ENCODE measurements at regions not wholly inside any gene's neighbourhood (a gene's known extent, or its start where the extent isn't known, plus 50 kb on each side); places are given as distances from the start of the nearest gene placed in this dataset.

DNA sequence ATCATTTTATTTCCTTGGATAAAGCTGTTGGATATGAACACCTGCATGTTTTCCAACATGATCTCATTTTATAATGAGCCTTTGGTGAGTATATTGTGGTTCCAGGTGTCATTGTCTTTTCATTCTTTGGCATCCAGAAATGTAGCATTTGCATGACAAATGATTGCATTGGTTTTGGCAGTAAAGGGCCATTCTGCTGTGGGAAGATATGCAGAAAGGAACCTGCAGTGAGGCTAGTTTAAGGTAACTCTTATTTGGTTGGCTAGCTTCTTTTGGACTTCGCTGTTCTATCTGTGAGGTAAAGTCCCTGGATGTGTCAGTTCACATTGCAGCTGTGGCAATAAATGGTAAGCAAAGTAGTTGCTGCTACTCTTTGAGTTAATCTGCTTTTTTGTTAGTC, 343.0 kb downstream of the AMY1C start:
- Histone ChIP-seq H3K27me3 (no peaks in the 10 kb centered on the region), H3K36me3 (no peaks in the 10 kb centered on the region), H3K9me3 (no peaks in the 10 kb centered on the region), H3K4me1 (no peaks in the 10 kb centered on the region), H3K4me3 (no peak overlapping the region), H3K27ac (no peak overlapping the region)
- no peak for TF ChIP-seq POLR2A (IDR thresholded peaks at IDR 0.05)
- TF ChIP-seq, protein P1, sequence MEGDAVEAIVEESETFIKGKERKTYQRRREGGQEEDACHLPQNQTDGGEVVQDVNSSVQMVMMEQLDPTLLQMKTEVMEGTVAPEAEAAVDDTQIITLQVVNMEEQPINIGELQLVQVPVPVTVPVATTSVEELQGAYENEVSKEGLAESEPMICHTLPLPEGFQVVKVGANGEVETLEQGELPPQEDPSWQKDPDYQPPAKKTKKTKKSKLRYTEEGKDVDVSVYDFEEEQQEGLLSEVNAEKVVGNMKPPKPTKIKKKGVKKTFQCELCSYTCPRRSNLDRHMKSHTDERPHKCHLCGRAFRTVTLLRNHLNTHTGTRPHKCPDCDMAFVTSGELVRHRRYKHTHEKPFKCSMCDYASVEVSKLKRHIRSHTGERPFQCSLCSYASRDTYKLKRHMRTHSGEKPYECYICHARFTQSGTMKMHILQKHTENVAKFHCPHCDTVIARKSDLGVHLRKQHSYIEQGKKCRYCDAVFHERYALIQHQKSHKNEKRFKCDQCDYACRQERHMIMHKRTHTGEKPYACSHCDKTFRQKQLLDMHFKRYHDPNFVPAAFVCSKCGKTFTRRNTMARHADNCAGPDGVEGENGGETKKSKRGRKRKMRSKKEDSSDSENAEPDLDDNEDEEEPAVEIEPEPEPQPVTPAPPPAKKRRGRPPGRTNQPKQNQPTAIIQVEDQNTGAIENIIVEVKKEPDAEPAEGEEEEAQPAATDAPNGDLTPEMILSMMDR (IDR thresholded peaks at IDR 0.05 in 4 of 5, conservative IDR thresholded peaks at IDR 0.05 in 1 of 5), result no peak
- in situ Hi-C loops (cut with MboI; ENCODE audit: low sequenced_read_pairs in 4 of 4), result no loop called here
- DNase-seq, result no peak
- ATAC-seq, result no peak
- intact Hi-C loops (cut with DNase I; ENCODE audit: low total_unique reads), result no loop called here

DNA sequence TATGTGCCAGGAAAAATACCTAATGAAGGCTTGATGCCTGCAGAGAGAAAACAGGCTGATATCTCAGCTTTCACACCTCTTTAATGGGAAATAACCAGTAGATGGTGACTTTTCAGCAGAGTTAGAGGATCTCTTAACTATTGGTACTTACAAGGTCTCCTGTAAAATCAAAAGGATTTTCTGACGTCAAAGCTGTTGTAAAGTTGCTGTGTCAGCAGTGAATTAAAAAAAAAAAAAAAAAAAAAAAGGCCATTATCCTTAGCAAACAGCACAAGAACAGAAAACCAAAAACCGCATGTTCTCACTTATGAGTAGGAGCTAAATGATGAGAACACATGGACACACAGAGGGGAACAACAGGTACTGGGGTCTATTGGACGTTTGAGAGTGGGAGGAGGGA, 349.1 kb downstream of the AMY1C start:
- H3K36me3 ChIP-seq, result no peaks in the 10 kb centered on the region
- no peaks in the 10 kb centered on the region for H3K4me1 ChIP-seq
- H3K4me3 ChIP-seq, result no peak overlapping the region
- in situ Hi-C loops (cut with MboI; ENCODE audit: low sequenced_read_pairs in 4 of 4) (no loop called here), intact Hi-C loops (cut with DNase I; ENCODE audit: low total_unique reads) (no loop called here)
- no peak for TF ChIP-seq POLR2A (IDR thresholded peaks at IDR 0.05)
- TF ChIP-seq, protein P1 (IDR thresholded peaks at IDR 0.05 in 4 of 5, conservative IDR thresholded peaks at IDR 0.05 in 1 of 5), result no peak
- H3K9me3 ChIP-seq, result no peaks in the 10 kb centered on the region
- H3K27ac ChIP-seq, result no peak overlapping the region
- no peak for DNase-seq
- H3K27me3 ChIP-seq, result no peaks in the 10 kb centered on the region
- ATAC-seq, result no peak

DNA sequence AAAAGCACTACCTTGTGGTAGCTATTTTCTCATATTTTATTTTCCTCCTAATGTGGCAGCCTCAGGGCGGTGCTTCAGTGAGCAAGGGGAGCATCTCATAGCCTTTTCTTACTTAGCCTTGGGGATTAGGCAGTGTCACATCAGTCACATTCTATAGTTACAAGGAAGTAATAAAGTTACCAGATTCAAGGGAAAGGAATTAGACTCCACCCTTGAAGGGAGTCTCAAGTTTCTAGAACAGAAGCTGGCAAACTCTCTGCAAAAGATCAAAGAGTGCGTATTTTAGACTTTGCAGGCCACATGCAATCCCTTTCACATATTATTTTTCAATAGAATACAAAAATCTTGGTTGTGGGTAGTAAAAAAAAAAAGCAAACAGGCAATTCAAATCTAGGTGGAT, 350.4 kb downstream of the AMY1C start:
- no peak for ATAC-seq
- intact Hi-C loops (cut with DNase I; ENCODE audit: low total_unique reads), result no loop called here
- in situ Hi-C loops (cut with MboI; ENCODE audit: low sequenced_read_pairs in 4 of 4), result no loop called here

DNA sequence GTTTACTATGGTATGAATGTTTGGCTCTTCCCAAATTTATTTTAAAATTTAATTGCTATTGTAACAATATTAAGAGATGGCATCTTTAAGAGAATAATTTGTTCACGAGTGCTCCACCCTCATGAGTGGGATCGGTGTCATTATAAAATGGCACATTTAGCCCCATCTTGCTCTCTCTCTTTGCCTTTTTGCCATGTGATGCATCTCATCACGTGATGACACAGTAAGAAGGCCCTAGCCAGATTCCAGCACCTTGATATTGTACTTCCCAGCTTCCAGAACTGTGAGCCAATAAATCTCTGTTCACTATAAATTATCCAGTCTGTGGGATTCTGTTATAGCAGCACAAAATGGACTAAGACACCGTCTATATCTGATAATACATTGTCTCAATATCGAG, 355.8 kb downstream of the AMY1C start:
- TF ChIP-seq, protein P1 (IDR thresholded peaks at IDR 0.05 in 4 of 5, conservative IDR thresholded peaks at IDR 0.05 in 1 of 5), result no peak
- TF ChIP-seq POLR2A (IDR thresholded peaks at IDR 0.05), result no peak
- H3K4me1 ChIP-seq, result no peaks in the 10 kb centered on the region
- DNase-seq (no peak), ATAC-seq (no peak)
- H3K4me3 ChIP-seq, result no peak overlapping the region
- no peak overlapping the region for H3K27ac ChIP-seq
- in situ Hi-C loops (cut with MboI; ENCODE audit: low sequenced_read_pairs in 4 of 4), result no loop called here
- no peaks in the 10 kb centered on the region for H3K9me3 ChIP-seq
- H3K27me3 ChIP-seq, result no peaks in the 10 kb centered on the region
- no peaks in the 10 kb centered on the region for H3K36me3 ChIP-seq
- intact Hi-C loops (cut with DNase I; ENCODE audit: low total_unique reads), result no loop called here

More for the DNA sequence above, 350.4 kb downstream of the AMY1C start:
- H3K9me3 ChIP-seq, result no peaks in the 10 kb centered on the region
- no peaks in the 10 kb centered on the region for H3K4me1 ChIP-seq
- no peak overlapping the region for H3K4me3 ChIP-seq
- DNase-seq, result no peak
- TF ChIP-seq, protein P1 (IDR thresholded peaks at IDR 0.05 in 4 of 5, conservative IDR thresholded peaks at IDR 0.05 in 1 of 5), result no peak
- TF ChIP-seq POLR2A (IDR thresholded peaks at IDR 0.05), result no peak
- no peaks in the 10 kb centered on the region for H3K36me3 ChIP-seq
- H3K27ac ChIP-seq, result no peak overlapping the region
- no peaks in the 10 kb centered on the region for H3K27me3 ChIP-seq

DNA sequence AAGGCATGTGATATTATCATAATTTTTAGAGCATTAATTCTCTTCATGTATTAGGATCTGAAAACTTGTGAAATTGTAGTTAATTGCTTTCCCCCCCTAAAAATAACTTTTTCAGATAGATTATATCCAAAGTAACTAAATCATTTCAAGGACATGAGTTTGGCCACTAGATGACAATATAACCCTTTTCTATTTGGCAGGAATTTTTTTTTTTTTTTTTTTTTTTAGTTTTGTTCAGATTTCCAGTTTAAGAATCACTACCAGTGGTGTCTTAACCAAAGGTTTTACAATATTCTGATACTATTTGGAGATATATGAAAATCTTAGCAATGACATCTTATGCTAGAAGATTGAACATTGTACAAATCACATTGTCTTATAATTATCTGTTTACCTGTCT, 370.8 kb downstream of the AMY1C start:
- TF ChIP-seq POLR2A (IDR thresholded peaks at IDR 0.05), result no peak
- TF ChIP-seq, protein P1 (IDR thresholded peaks at IDR 0.05 in 4 of 5, conservative IDR thresholded peaks at IDR 0.05 in 1 of 5), result no peak
- H3K4me3 ChIP-seq, result no peak overlapping the region
- in situ Hi-C loops (cut with MboI; ENCODE audit: low sequenced_read_pairs in 4 of 4) (no loop called here), intact Hi-C loops (cut with DNase I; ENCODE audit: low total_unique reads) (no loop called here)
- no peaks in the 10 kb centered on the region for H3K36me3 ChIP-seq
- H3K9me3 ChIP-seq, result no peaks in the 10 kb centered on the region
- H3K27ac ChIP-seq, result no peak overlapping the region
- DNase-seq (no peak), ATAC-seq (no peak)
- H3K27me3 ChIP-seq, result no peaks in the 10 kb centered on the region
- H3K4me1 ChIP-seq, result no peaks in the 10 kb centered on the region
